Loucy (cell line): ENCODE measurements at regions not wholly inside any gene's neighbourhood (a gene's known extent, or its start where the extent isn't known, plus 50 kb on each side); places are given as distances from the start of the nearest gene placed in this dataset.

ENCODE experiments used
- H2AFZ ChIP-seq: fragments of 200-600 bp; sonication (generic); 2 replicates; pipeline ENCODE4 v1.6.0; 2016; ENCODE audit warnings: antibody characterized with exemption, mild to moderate bottlenecking, low read length, moderate library complexity
- H3F3A ChIP-seq: fragments of 200-600 bp; 2 replicates; pipeline ENCODE4 v1.6.0; 2016; ENCODE audit warnings: antibody characterized with exemption, low read depth, mild to moderate bottlenecking
- H3K27me3 ChIP-seq: fragments of 200-600 bp; sonication (generic); 2 replicates; pipeline ENCODE4 v1.6.1; 2014; ENCODE audit warnings: low read length, mild to moderate bottlenecking; ENCODE audit not compliant: insufficient read depth, poor library complexity, severe bottlenecking
- H3K36me3 ChIP-seq: fragments of 200-600 bp; sonication (generic); 2 replicates; pipeline ENCODE4 v1.6.1; 2016; ENCODE audit warnings: low read length; ENCODE audit not compliant: insufficient read depth
- H3K4me1 ChIP-seq: fragments of 200-600 bp; sonication (generic); 2 replicates; pipeline ENCODE4 v1.5.1; 2014; ENCODE audit warnings: low read length, mild to moderate bottlenecking; ENCODE audit not compliant: insufficient read depth, poor library complexity, severe bottlenecking
- H3K4me2 ChIP-seq: fragments of 200-600 bp; sonication (generic); 2 replicates; pipeline ENCODE4 v1.6.0; 2014; ENCODE audit warnings: antibody characterized with exemption, low read length, low read depth, mild to moderate bottlenecking; ENCODE audit not compliant: poor library complexity, severe bottlenecking
- H3K4me3 ChIP-seq: fragments of 200-600 bp; sonication (generic); 2 replicates; pipeline ENCODE4 v1.5.1; 2014; ENCODE audit warnings: low read length, mild to moderate bottlenecking, mixed read lengths; ENCODE audit not compliant: poor library complexity, severe bottlenecking
- H3K79me2 ChIP-seq: fragments of 200-600 bp; sonication (generic); 2 replicates; pipeline ENCODE4 v1.6.1; 2014; ENCODE audit warnings: low read length; ENCODE audit not compliant: insufficient read depth
- H3K9ac ChIP-seq: fragments of 200-600 bp; sonication (generic); 2 replicates; pipeline ENCODE4 v1.6.0; 2014; ENCODE audit warnings: mild to moderate bottlenecking, low read depth, low read length, moderate library complexity; ENCODE audit not compliant: poor library complexity, severe bottlenecking
- H3K9me2 ChIP-seq: fragments of 200-600 bp; sonication (generic); replicated peaks from 2 replicates; pipeline ENCODE4 v1.6.1; 2016; ENCODE audit warnings: low read depth, low read length, mixed read lengths
- H3K9me3 ChIP-seq: fragments of 200-600 bp; sonication (generic); 2 replicates; pipeline ENCODE4 v1.6.1; 2014; ENCODE audit warnings: mild to moderate bottlenecking, antibody characterized with exemption, low read length, low read depth; ENCODE audit not compliant: insufficient read depth
- H4K20me1 ChIP-seq: fragments of 200-600 bp; sonication (generic); 2 replicates; pipeline ENCODE4 v1.6.0; 2014; ENCODE audit warnings: antibody characterized with exemption, low read length, mild to moderate bottlenecking; ENCODE audit not compliant: insufficient read depth, poor library complexity, severe bottlenecking
- EZH2phosphoT487 ChIP-seq: fragments of 200-600 bp; IDR thresholded peaks from 2 replicates; pipeline ENCODE4 v1.6.1; 2018; ENCODE audit warnings: antibody characterized with exemption, mild to moderate bottlenecking, moderate library complexity, borderline replicate concordance
- TF ChIP-seq, protein P1 (sequence below): fragments of 200-600 bp; sonication (generic); conservative IDR thresholded peaks from 2 replicates; pipeline ENCODE4 v1.5.1; 2014; ENCODE audit warnings: mild to moderate bottlenecking, antibody characterized with exemption, low read length

DNA sequence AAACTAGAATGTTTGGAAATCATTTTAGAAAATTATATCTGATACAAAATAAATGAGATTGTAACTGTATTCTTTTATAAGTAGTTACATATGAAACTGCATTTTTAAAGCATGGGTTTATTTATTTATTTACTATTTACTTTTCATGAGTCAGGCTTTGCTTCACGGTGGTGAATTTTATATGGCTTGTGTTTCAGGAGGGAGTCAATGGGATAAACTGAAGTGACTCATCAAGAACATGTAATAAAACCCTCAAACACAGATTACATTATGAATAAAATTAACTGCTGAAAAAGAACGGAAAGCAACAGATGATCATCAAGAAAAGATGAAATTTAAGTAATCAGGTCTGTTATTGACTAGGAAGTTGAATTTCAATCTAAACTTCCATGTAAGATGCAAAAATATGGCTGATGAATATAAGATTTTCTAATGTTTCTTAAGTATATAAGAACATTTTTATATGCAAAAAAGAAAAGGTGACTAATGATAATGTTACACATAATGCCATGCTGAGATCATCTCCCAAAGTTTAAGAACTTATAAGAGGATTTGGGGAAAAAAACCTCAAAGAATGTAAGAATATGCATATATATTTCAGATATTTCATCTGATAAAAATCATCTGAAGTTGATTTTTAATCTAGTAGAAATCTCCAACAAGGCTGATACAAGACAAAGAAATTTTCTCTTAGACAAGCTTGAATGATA, 383.6 kb downstream of the SLITRK1 start:
- Histone ChIP-seq H3K9me3 (no peaks in the 10 kb centered on the region), H3K9me2 (no peaks in the 10 kb centered on the region), H3K36me3 (no peaks in the 10 kb centered on the region), H4K20me1 (no peaks in the 10 kb centered on the region), H3K4me1 (no peaks in the 10 kb centered on the region), H3K4me2 (no peak overlapping the region), H3K27me3 (no peaks in the 10 kb centered on the region), H3K4me3 (no peak overlapping the region), H2AFZ (no peak overlapping the region), H3F3A (no peaks in the 10 kb centered on the region), H3K9ac (no peak overlapping the region), H3K79me2 (no peaks in the 10 kb centered on the region)
- no peak for TF ChIP-seq EZH2phosphoT487
- TF ChIP-seq, protein P1, sequence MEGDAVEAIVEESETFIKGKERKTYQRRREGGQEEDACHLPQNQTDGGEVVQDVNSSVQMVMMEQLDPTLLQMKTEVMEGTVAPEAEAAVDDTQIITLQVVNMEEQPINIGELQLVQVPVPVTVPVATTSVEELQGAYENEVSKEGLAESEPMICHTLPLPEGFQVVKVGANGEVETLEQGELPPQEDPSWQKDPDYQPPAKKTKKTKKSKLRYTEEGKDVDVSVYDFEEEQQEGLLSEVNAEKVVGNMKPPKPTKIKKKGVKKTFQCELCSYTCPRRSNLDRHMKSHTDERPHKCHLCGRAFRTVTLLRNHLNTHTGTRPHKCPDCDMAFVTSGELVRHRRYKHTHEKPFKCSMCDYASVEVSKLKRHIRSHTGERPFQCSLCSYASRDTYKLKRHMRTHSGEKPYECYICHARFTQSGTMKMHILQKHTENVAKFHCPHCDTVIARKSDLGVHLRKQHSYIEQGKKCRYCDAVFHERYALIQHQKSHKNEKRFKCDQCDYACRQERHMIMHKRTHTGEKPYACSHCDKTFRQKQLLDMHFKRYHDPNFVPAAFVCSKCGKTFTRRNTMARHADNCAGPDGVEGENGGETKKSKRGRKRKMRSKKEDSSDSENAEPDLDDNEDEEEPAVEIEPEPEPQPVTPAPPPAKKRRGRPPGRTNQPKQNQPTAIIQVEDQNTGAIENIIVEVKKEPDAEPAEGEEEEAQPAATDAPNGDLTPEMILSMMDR, result no peak

DNA sequence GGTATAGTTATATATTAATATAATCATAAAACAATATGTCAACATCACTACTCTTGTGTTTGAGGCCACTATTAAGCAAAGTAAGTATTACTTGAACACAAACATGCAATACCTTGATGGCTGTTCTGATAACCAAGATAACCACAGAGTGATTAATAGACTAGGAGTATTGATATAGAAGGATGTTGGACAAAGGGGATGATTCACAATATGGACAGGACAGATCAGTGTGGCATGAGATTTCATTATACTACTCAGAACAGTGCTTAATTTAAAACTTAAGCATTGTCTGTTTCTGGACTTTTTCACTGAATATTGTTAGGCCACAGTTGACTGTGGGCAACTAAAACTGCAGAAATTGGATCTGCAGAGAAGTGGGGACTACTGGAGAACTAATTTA, 384.2 kb downstream of the SLITRK1 start:
- no peaks in the 10 kb centered on the region for H3K4me1 ChIP-seq
- no peak overlapping the region for H2AFZ ChIP-seq
- no peaks in the 10 kb centered on the region for H3F3A ChIP-seq
- no peak overlapping the region for H3K9ac ChIP-seq
- no peak overlapping the region for H3K4me2 ChIP-seq
- no peak for TF ChIP-seq EZH2phosphoT487
- TF ChIP-seq, protein P1, result no peak
- H3K79me2 ChIP-seq, result no peaks in the 10 kb centered on the region
- H3K9me2 ChIP-seq, result no peaks in the 10 kb centered on the region
- H3K27me3 ChIP-seq, result no peaks in the 10 kb centered on the region
- no peaks in the 10 kb centered on the region for H3K9me3 ChIP-seq
- no peak overlapping the region for H3K4me3 ChIP-seq
- no peaks in the 10 kb centered on the region for H4K20me1 ChIP-seq
- H3K36me3 ChIP-seq, result no peaks in the 10 kb centered on the region

DNA sequence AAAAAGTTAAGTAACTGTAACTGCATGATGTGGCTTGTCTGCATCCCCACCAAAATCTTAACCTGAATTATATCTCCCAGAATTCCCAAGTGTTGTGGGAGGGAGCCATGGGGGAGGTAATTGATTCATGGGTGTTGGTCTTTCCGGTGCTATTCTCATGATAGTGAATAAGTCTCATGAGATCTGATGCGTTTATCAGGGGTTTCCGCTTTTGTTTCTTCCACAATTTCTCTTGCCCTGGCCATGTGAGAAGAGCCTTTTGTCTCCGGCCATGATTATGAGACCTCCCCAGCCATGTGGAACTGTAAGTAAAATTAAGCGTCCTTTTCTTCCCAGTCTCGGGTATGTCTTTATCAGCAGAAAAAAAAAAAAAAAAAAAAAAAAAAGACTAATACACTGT, 385.8 kb downstream of the SLITRK1 start:
- Histone ChIP-seq H3K4me2 (no peak overlapping the region), H3K9me3 (no peaks in the 10 kb centered on the region), H3K27me3 (no peaks in the 10 kb centered on the region), H4K20me1 (no peaks in the 10 kb centered on the region), H3K9me2 (no peaks in the 10 kb centered on the region), H3K36me3 (no peaks in the 10 kb centered on the region), H3K79me2 (no peaks in the 10 kb centered on the region), H3K4me3 (no peak overlapping the region), H3F3A (no peaks in the 10 kb centered on the region), H2AFZ (no peak overlapping the region), H3K9ac (no peak overlapping the region), H3K4me1 (no peaks in the 10 kb centered on the region)
- TF ChIP-seq EZH2phosphoT487, result no peak
- TF ChIP-seq, protein P1, result no peak
